ENCODE measurements at regions not wholly inside any gene's neighbourhood (a gene's known extent, or its start where the extent isn't known, plus 50 kb on each side); places are given as distances from the start of the nearest gene placed in this dataset.

GRCh38 chr13:40439928-40440327, 226.5 kb downstream of the FOXO1 start:
- no peak for DNase-seq

DNA sequence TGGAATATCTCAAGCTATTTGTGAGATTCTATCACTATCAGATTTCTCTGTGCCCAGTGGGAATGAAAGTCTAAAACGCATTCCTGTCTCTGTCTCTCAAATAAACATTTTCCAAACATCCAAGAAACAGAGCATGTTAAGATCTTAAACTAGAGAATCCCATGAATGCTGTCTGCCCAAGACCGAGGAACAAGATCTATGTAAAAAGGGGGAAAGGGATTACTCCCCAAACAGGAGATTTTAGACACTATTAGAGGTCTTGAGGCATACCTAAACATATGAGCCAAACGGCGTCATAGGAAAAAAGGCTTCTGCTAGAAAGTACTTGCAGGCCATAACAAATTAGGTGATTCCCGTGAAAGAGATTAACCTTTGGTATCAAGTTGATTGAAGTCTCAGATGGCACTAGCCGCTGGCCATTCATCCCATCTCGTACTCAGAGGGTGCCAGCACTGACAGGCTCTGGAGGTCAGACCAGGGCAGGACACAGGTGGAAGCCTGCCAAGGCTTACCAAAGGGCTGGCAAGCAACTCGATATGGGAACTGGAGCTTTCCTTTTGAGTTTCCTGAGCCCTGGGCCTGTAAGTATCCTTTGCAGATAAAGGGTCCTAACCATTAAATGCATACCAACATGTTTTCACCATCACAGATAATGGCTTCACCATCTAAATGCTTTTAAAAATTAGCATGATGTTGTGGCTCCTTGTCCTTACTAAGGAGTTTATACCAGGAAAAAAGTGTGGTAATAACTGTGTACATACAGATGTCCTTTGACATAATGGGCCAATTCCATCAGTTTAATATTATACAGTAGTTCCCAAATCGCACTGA, 225.2 kb downstream of the FOXO1 start:
- DNase-seq, result no peak

- DNase-seq, result no peak
Measured at GRCh38 chr13:40442231-40442630, 224.2 kb downstream of the FOXO1 start.

GRCh38 chr13:40442826-40443225, 223.6 kb downstream of the FOXO1 start:
- DNase-seq, result no peak

GRCh38 chr13:40444241-40444640, 222.2 kb downstream of the FOXO1 start:
- no peak for DNase-seq

DNA sequence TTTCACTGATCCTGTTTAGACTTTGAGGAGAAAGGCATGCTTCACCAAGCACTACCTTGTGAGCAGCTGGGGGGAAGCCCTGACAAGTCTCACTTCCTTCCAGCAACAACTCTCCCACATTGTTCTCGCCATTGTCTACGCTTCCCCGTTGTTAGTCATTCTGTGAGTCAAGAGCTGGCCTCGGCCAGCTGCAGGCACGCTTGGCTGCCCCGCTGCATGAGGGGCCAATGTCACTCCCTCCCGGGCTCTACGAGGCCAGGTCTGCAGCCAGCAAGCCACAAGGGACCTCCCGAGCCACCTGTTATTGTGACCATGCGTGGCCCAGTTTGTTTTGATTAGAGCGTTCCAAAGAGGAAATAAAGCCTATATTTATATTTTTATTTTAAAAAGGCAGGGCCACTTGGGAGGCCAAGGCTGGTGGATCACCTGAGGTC, 220.9 kb downstream of the FOXO1 start:
- no peak for DNase-seq

- DNase-seq, result no peak
Measured at GRCh38 chr13:40446365-40446764, 220.1 kb downstream of the FOXO1 start.

GRCh38 chr13:40447857-40448256, 218.6 kb downstream of the FOXO1 start:
- no peak for DNase-seq

- no peak for DNase-seq
Measured at GRCh38 chr13:40452038-40452666, 214.3 kb downstream of the FOXO1 start.

- no peak for DNase-seq
Measured at GRCh38 chr13:40452741-40453334, 213.6 kb downstream of the FOXO1 start.

DNA sequence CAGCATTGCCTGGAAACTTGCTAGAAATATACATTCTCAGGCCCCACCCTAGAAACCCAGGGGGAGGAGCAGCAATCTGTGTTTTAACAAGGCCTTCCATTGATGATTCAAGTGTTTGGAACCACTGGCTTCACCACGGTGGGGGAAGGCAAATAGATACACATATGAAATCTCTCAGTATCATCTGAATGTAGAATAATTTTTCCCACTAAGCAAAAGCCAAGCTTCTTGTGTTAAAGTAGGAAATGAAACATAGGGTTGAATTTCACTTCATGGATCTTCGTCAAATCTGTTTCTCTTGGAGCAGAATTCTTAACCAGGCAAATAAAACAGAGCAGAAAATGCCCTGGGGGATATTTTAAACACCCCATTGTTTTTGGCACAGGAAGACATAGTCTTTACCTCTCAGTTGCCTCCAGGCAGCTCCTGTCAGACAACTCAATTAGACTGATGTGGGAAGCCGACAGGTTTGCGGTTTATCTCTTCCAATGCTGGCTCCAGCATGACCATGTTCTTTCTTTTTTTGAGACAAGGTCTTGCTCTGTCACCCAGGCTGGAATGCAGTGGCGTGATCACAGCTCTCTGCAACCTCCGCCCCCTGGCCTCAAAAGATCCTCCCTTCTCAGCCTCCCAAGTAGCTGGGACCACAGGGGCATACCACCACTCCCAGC, 213.0 kb downstream of the FOXO1 start:
- DNase-seq, result no peak

DNA sequence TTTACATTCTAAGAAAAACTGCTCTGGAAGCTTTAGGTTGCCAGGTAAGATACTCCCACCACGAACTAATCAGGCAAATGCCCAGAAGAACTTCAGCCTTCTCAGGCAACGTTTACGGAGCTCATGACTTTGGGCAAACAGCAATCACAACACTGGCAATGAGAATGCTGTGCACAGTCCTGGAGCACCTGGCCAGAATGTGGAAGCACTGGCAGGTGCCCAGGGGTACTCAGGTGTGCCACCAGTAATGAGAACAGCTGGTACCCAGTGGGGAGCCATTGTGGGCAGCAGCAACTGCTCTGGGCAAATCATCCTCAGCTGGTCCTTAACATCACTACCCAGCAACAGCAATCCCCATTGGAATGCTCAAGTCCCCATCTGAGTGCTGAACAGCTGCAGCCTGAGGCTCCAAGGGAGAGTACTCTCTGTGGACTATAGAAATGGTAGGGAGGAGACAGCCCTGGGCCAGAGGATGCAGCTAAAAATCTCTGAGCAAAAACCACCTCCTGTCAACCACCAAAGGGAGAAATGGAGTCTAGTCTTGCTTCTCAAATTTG, 210.0 kb downstream of the FOXO1 start:
- DNase-seq, result no peak

DNA sequence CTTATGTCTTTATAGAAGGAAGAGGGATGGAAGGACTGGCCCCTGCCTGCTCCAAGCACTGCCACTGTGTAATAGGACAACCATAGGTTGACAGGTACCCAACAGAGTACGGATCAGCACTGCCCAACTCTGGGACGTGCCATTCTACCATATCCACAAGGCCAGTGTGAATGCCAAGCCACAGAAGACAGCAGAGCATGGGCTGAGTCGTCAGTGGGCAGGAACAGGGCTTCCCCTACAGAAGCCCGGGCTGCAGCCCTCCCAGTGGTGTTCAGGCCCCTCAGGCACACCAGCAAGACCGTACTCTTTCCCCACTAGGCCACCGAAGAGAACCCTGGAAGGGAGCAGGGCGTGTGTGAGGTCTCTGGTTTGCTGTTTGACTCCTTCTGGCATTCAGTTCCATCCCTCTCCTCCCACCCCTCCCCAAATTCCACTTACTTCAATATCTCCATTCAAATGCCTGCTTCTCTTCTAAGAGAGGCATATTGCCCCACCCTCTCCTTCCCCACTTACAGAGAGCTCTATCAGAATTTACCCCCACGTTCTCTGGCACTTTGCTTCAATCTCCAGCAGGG, 209.4 kb downstream of the FOXO1 start:
- DNase-seq, result no peak

- DNase-seq, result no peak
Measured at GRCh38 chr13:40457929-40458719, 208.3 kb downstream of the FOXO1 start.

GRCh38 chr13:40458720-40458990, 207.8 kb downstream of the FOXO1 start:
- no peak for DNase-seq

DNA sequence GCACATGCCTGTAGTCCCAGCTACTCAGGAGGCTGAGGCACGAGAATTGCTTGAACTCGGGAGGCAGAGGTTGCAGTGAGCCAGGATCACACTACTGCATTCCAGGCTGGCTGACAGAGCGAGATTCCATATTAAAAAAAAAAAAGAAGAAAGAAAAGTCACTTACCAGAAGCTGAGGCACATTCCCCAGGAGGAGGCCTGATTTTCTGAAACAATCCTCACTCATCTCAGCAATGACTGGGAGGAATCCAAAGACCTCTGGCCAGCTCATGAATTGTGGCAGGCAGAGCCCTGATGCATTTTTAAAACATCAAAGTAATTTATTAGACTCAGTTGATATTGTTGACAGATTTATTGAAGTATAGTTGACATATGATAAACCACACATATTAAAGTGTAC, 206.3 kb downstream of the FOXO1 start:
- DNase-seq, result no peak

GRCh38 chr13:40464337-40465014, 202.0 kb downstream of the FOXO1 start:
- DNase-seq, result no peak

DNA sequence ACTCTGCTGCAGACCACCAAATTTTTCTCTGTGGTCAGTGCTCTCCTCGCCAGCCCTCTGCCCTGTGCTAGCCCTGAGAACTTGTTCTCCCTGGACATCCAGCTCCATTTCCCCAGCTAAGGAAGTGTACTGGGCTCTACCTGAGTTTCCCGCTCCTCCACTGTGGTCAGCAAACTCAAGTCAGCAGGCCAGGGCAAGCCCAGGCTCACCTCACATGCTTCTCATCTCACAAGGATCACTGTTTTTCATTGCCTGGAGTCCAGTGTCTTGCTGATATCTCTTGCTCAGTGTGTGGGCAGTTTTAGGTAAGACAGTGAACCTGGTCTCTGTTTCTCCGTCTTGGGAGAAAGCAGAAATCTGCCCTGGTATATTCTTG, 201.4 kb downstream of the FOXO1 start:
- no peak for DNase-seq

- no peak for DNase-seq
Measured at GRCh38 chr13:40466272-40466671, 200.2 kb downstream of the FOXO1 start.

- no peak for DNase-seq
Measured at GRCh38 chr13:40468227-40468838, 198.1 kb downstream of the FOXO1 start.

Measured in activated gamma-delta T cell (primary cell).